ENCODE measurements at regions not wholly inside any gene's neighbourhood (a gene's known extent, or its start where the extent isn't known, plus 50 kb on each side); places are given as distances from the start of the nearest gene placed in this dataset.

DNA sequence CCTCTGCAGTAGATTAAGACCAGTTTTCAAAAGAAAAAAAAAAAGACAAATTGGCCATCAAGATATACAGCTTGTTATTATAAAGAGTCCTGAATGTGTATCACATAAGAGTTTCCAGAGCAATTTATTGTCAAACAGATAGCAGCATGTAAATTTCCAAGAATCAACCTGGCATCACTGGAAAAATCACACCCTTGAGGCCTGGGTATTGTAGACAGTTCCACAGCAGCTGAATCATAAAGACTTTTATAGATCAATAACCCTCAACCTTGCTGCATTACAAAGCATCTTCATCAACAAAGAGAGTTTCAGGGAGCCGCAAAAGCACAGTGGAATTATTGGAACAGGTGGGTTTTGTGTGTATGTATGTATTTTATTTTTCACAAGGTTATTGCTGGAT is 94.6 kb upstream of the LRIG3 start:
- DNase-seq (ENCODE audit: low read depth in 4 of 4, low spot score in 3 of 4) = no peak

DNA sequence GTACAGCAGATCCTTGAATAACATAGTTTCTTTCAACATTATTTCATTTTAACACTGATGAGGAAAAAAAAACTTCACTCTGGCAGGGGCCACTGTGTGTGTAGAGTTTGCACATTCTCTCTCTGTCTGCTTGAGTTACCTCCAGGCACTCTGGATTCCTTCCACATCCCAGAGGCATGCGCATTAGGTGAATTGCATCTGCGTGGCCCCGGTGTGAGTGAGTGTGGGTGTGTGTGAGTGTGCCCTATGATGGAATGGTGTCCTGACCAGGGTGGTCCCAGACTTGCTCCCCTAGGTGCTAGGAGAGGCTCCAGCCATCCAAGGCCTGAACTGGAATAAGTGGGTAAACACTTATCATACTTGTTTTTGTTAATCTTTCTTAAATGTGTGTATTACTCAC is 90.6 kb upstream of the LRIG3 start:
- no peak for DNase-seq (ENCODE audit: low read depth in 4 of 4, low spot score in 3 of 4)

DNA sequence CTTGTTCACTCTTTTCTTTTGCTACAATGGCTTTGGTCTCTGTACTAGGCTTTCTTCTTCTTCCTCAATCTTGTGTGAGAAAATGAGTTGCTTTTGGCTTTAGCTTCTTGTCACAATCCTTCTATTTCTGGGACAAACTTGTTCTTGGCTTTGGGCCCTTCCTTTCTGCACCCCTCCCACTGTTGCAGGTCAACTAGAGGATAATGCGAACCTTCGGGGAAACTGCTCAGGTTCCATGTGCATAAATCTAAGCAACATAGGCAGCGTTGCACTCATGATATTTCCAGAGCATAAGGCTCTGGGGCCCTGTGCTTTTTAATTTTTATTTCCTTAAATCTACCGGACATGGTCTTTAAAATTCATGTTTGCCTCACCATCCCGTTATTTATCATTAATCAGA is 89.8 kb upstream of the LRIG3 start:
- DNase-seq (ENCODE audit: low read depth in 4 of 4, low spot score in 3 of 4) = peak in 1 of 4 donors; percentile 8

DNA sequence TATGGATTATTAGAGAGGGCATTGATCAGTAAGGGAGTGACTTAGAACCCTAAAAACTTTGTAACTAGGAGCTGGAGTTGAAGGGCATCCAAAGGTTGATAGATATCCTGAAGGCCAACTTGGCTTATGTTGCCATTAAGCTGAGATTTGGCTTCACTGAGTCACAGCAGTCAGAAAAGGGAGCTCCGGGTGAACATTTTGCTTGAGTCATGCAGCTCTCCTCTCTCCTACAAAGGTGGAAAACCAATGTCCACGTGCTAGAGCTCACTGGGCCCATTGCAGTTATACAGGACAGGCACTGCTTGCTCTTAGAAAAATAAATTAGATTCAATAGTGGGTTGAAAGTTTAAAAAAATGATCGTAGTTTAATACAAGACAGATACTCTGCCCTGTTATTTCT is 87.3 kb upstream of the LRIG3 start:
- DNase-seq (ENCODE audit: low read depth in 4 of 4, low spot score in 3 of 4) = no peak

DNA sequence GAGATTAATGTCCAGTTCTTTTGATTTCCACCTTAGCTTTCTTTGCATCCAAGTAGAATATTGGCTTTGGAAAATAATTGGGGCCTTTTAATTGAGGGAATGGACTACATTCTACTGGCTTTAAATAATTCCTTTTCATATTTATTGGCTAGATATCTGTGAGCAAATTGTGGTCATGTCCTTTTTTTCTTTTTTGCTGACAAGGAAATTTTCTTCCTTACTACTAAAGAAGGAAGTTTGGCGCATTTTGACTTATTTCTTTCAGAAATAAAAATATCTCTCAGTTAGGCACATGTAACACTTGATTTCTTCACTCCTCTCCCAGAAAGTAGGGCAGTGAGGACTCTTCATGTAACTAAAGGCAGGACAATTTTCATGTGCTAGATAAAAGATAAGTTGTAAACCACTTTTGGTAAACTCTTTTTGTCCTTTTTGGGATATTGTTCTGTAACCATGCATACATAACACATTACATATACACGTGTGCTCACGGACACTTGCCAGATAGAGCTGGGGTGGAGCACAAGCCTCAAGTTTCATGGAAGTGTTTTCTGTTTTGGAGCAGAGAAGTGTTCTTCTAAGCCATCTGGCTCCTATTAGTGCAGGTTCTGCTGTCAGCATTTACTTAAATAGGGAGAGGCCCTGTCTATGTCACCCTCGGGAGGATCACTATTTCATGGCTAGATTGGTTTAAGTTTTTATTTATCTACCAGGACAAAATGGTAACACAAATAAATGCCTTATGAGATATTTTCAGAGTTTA is 85.1 kb upstream of the LRIG3 start:
- no peak for DNase-seq (ENCODE audit: low read depth in 4 of 4, low spot score in 3 of 4)

DNA sequence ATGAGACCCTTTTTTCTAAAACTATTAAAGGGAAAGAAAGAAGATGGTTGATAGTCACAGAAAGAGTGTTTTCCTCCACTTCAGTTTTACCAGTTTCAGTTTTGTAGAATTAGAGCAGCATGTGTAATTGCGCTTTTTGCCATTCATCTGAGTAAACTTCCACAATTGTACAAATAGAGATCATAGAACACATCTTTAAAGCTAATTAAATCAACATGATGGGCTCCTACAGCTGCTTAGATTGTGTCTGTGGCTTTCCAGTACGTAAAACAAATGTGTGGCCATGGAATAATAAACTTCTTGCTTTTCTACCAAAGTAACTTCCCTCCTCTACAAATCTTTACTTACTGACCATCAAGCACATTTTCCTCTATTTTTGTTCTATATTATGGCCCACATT is 84.2 kb upstream of the LRIG3 start:
- DNase-seq (ENCODE audit: low read depth in 4 of 4, low spot score in 3 of 4) = no peak

DNA sequence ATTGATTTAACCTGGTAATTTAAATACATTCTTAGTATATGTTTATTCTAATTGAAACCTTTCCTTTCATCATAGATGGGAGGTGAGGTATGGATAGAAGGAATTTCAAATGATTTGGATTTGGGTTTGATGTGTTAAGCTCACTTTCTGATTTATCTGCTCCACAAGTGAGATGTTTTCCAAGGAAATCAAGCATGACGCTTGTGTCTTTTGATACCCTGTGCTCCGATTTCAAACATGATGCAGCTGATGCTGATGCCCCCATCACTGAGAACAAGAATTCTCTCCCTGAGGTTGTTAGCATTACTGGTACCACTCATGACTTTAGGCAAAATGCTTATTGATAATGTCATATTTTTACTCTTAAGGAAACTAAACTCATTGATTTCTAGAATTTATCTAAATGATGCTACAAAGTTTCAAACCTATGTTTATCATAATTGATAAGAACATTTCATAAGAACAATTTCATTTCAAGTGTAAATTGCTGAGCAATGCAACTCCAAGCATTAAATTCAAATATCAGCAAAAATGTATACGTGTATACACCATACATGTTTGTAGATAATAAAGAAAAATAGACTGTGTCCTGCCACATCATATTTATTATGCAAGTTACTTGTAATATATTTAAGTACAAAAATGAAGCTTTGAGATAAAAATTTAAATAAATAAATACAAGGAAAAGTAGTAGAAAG is 75.5 kb upstream of the LRIG3 start:
- peak in 2 of 4 donors; percentile 15 to 39 for DNase-seq (ENCODE audit: low read depth in 4 of 4, low spot score in 3 of 4)

DNA sequence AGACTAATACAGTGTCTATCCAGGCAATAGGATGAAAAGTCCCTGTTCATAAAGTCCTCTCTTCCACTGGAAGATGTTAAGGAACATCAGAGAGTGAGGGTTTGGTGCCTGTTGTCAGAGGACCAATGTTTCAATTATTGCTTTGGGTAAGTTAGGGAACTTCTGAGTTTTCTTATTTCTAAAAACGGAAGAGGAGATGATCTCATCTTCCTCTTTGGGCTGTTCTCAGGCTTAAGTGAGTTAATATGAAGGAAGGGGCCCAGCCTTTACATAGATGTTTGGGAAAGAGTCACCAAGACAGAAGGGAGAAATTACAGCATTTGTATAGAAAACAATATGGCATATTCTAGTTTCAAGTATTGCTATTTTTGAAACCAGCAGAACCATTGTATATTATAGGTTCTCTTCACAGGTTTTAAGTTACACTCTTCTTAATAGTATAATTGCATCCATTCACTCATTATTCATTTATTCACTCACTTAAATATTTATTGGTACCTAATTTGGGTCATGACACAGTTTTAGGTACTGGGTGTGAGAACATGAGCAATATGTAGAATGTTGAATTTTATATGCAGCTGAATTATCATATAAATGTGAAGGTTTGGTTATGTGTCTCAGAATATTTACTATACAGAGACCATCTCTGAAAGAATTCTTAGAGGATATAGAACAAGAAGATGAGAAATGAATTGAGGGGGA is 68.5 kb upstream of the LRIG3 start:
- no peak for DNase-seq (ENCODE audit: low read depth in 4 of 4, low spot score in 3 of 4)

DNA sequence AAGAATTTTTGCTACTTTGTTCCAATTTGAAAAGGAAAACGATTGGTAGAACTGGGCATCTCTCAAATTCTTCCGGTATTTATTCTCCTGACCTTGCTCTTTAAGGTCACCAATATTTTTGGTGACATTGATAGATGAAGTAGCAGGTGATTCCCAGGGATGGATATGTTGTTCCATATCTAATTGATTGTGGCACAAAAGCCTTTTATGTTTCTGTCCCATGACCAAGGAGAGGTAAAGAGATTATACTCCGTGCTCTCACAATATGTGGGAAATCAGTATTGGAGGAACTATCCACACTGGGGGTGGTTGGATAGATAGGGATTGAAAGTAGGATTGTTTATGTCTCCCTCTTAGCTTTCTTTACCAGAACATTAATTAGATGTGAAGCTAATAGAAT is 61.7 kb upstream of the LRIG3 start:
- no peak for DNase-seq (ENCODE audit: low read depth in 4 of 4, low spot score in 3 of 4)

DNA sequence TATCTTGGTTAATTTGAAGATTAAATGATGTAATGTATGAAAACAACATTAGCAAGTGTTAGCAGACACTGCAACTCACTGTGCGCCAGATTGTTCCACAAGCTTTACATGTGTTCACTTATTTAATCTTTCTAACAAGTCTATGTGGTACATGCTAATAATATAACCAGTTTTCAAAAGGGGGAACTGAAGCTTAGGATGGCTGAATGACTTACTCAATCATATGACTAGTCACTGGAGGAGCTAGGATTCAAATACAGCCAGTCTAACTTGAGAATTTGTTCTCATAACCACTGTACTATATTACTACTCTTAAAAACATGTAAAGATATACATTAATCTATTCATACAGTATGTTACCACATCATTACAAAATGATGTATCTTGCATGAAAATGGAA is 60.5 kb upstream of the LRIG3 start:
- no peak for DNase-seq (ENCODE audit: low read depth in 4 of 4, low spot score in 3 of 4)

DNA sequence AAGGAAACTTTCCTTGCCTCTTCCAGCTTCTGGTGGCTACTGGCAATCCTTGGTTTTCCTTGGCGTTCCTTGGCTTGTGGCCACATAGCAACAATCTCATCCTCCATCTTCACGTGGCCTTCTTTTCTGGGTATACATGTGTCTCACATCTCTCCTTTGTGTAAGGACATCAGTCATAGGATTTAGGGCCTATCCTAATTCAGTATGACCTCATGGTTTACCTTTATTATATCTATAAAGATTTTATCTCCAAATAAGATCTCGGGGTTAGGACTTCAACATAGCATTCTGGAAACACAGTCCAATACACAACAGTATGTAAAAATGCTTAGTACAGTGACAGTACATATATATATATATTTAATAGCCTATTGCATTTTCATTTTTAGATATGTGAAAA is 58.4 kb upstream of the LRIG3 start:
- DNase-seq (ENCODE audit: low read depth in 4 of 4, low spot score in 3 of 4) = no peak

DNA sequence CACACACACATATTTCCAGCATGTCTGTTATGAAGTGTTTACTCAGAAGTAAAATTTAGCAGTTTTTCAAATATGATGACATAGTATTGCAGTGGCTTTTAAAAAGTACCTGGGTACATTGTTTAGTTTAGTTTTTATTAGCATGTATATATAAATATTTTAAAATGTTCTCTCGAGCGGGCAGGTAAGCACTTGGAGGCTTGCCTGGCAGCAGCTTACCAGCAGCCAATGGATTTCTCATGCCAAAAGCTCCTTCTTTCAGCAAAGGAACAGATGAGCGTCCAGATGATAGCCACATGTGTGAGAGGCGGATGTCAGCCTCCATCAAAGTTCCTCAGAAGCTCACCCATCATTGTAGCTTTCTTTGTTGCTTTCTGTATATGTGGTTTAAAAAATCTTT is 57.2 kb upstream of the LRIG3 start:
- no peak for DNase-seq (ENCODE audit: low read depth in 4 of 4, low spot score in 3 of 4)

DNA sequence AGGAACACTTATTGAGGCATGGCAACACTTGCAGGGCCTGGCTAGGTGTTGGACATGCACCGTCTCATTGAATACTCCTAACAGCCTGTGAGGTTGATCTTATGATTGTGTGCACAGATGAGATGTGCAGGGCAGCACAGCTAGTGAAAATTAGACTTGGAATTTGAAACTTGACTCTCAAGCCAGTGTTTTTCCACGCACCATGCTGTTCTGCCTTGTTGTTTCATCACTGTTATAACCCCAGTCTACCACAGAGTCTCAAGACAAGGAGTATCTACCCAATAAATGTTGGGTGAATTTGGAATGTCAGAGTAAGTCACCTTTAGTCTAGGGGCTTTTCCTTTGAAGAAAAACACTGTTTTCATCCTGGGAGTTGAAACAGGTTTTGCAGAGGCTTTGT is 55.8 kb upstream of the LRIG3 start:
- no peak for DNase-seq (ENCODE audit: low read depth in 4 of 4, low spot score in 3 of 4)

Measured in right renal pelvis (tissue), 4 donors.